ENCODE measurements at regions not wholly inside any gene's neighbourhood (a gene's known extent, or its start where the extent isn't known, plus 50 kb on each side); places are given as distances from the start of the nearest gene placed in this dataset.
"Not testable (repeated sequence)": the region's sequence is repeated elsewhere in the genome, so short reads cannot be mapped to it uniquely, and the experiment has no call there.

DNA sequence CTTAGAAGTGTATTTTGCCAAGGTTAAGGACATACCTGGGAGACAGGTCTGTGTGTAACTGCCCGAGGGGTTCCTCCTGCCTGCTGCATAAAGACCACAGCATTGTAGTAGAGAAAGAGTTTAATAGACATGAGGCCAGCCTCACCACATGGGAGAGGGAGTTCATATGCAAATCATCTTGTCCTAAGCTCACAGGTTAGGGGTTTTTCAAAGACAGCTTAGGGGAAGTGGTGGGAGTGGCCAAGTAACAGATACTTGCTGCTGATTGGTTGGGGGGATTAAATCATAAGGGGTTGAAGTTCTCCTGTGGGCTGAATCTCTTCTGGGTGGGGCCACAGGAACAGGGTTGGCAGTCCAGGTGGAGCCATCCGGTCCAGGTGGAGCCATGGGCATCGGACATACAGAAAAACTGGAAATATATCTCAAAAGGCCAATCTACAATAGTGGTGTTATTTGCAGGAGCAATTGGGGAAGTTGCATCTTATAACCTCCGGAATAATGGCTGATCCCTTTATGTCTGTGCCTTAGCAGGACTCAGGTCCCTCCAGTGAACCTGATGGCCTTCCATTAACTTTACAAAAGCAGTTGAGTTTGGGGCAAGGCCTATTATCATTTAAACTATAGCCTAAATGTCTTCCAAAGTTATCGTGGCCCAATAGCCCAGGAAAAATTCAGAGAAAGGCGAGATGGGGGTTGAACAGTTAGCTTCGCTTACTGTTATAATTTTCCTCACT, 86.0 kb upstream of the MFGE8 start:
- Histone ChIP-seq H3K27ac (no peak overlapping the region), H3K36me3 (no peaks in the 10 kb centered on the region), H3K4me3 (no peak overlapping the region), H3K9me3 (no peaks in the 10 kb centered on the region), H3K27me3 (no peaks in the 10 kb centered on the region), H3K4me1 (no peaks in the 10 kb centered on the region)
- WGBS (ENCODE audit: insufficient coverage, low coverage, low lambda C conversion rate, missing lambda C conversion rate) = 73% methylated on average over 5 of the region's 7 CpGs
- intact Hi-C loops (cut with DNase I) = no loop called here
- TF ChIP-seq POLR2A (IDR thresholded peaks at IDR 0.05) = no peak
- TF ChIP-seq, protein P1, sequence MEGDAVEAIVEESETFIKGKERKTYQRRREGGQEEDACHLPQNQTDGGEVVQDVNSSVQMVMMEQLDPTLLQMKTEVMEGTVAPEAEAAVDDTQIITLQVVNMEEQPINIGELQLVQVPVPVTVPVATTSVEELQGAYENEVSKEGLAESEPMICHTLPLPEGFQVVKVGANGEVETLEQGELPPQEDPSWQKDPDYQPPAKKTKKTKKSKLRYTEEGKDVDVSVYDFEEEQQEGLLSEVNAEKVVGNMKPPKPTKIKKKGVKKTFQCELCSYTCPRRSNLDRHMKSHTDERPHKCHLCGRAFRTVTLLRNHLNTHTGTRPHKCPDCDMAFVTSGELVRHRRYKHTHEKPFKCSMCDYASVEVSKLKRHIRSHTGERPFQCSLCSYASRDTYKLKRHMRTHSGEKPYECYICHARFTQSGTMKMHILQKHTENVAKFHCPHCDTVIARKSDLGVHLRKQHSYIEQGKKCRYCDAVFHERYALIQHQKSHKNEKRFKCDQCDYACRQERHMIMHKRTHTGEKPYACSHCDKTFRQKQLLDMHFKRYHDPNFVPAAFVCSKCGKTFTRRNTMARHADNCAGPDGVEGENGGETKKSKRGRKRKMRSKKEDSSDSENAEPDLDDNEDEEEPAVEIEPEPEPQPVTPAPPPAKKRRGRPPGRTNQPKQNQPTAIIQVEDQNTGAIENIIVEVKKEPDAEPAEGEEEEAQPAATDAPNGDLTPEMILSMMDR (IDR thresholded peaks at IDR 0.05) = no peak
- DNase-seq (no peak), ATAC-seq (no peak)

- H3K4me1 ChIP-seq; DNase-seq; H3K36me3 ChIP-seq; H3K9me3 ChIP-seq; H3K4me3 ChIP-seq; H3K27ac ChIP-seq; intact Hi-C loops (cut with DNase I); H3K27me3 ChIP-seq; ATAC-seq: not testable (repeated sequence)
- 77% methylated on average over 4 of the region's 4 CpGs for WGBS (ENCODE audit: insufficient coverage, low coverage, low lambda C conversion rate, missing lambda C conversion rate)
These were observed 86.5 kb upstream of the ABHD2 start for GRCh38 chr15:89001708-89002275.

- no peaks in the 10 kb centered on the region for H3K9me3 ChIP-seq
- H3K4me3 ChIP-seq = no peak overlapping the region
- intact Hi-C loops (cut with DNase I) = no loop called here
- 14% methylated on average over 3 of the region's 5 CpGs for WGBS (ENCODE audit: insufficient coverage, low coverage, low lambda C conversion rate, missing lambda C conversion rate)
- H3K4me1 ChIP-seq = no peaks in the 10 kb centered on the region
- H3K36me3 ChIP-seq = no peaks in the 10 kb centered on the region
- no peak overlapping the region for H3K27ac ChIP-seq
- H3K27me3 ChIP-seq = no peaks in the 10 kb centered on the region
- ATAC-seq (no peak), DNase-seq (no peak)
- TF ChIP-seq, protein P1 (IDR thresholded peaks at IDR 0.05) = no peak
- no peak for TF ChIP-seq POLR2A (IDR thresholded peaks at IDR 0.05)
These were observed 85.9 kb upstream of the ABHD2 start for GRCh38 chr15:89002281-89002761.

GRCh38 chr15:89002830-89003229, 85.4 kb upstream of the ABHD2 start:
- TF ChIP-seq POLR2A (IDR thresholded peaks at IDR 0.05) = no peak
- TF ChIP-seq, protein P1 (IDR thresholded peaks at IDR 0.05) = no peak
- Histone ChIP-seq H3K4me3 (no peak overlapping the region), H3K9me3 (no peaks in the 10 kb centered on the region), H3K27me3 (no peaks in the 10 kb centered on the region), H3K4me1 (no peaks in the 10 kb centered on the region), H3K27ac (no peak overlapping the region), H3K36me3 (no peaks in the 10 kb centered on the region)
- no peak for DNase-seq
- intact Hi-C loops (cut with DNase I) = no loop called here
- ATAC-seq = no peak
- WGBS (ENCODE audit: insufficient coverage, low coverage, low lambda C conversion rate, missing lambda C conversion rate) = 45% methylated on average over 5 of the region's 5 CpGs

Data from right lobe of liver (tissue), 6 donors.